Heart left ventricle (tissue), 16 donors: ENCODE measurements at regions not wholly inside any gene's neighbourhood (a gene's known extent, or its start where the extent isn't known, plus 50 kb on each side); places are given as distances from the start of the nearest gene placed in this dataset.

Source experiments
- ATAC-seq, 4 donors: fragments of 200-7000 bp; cut with Tn5 transposase; one replicate each; pipeline ENCODE4 v1.9.1; 2020 to 2022; ENCODE audit warnings: moderate library complexity in 4 of 4, mild to moderate bottlenecking in 3 of 4, moderate number of reproducible peaks in 1 of 4
- DNase-seq, 5 donors: peaks; one replicate each; pipeline ENCODE4 v3.0.0-alpha.2; 2020
- H3K27ac ChIP-seq, 12 donors: fragments of 200-600 bp; sonication (generic) in 4 of 12; one replicate each; pipeline versions ENCODE4 v1.5.0 to v1.8.0; 2016 to 2022; ENCODE audit warnings: mild to moderate bottlenecking in 2 of 12
- H3K27me3 ChIP-seq, 9 donors: fragments of 200-600 bp; sonication (generic) in 2 of 9; one replicate each; pipeline versions ENCODE4 v1.5.1 to v1.8.0; 2016 to 2022; ENCODE audit warnings: mild to moderate bottlenecking in 3 of 9
- H3K36me3 ChIP-seq, 9 donors: fragments of 200-600 bp; sonication (generic) in 2 of 9; one replicate each; pipeline versions ENCODE4 v1.5.0 to v1.8.0; 2018 to 2022; ENCODE audit warnings: mild to moderate bottlenecking in 2 of 9
- H3K4me1 ChIP-seq, 12 donors: fragments of 200-600 bp; sonication (generic) in 4 of 12; one replicate each; pipeline versions ENCODE4 v1.5.0 to v1.8.0; 2016 to 2022; ENCODE audit warnings: mild to moderate bottlenecking in 3 of 12
- H3K4me3 ChIP-seq, 12 donors: fragments of 200-600 bp; sonication (generic) in 4 of 12; one replicate each; pipeline versions ENCODE4 v1.5.0 to v1.8.0; 2017 to 2022; ENCODE audit warnings: mild to moderate bottlenecking in 9 of 12, moderate library complexity in 4 of 12
- H3K9me3 ChIP-seq, 12 donors: fragments of 200-600 bp; sonication (generic) in 4 of 12; one replicate each; pipeline versions ENCODE4 v1.5.0 to v1.8.0; 2016 to 2022; ENCODE audit warnings: mild to moderate bottlenecking in 1 of 12
- CTCF ChIP-seq, 12 donors: fragments of 200-600 bp; sonication (generic) in 4 of 12; IDR thresholded peaks; one replicate each; pipeline versions ENCODE4 v1.5.0 to v1.8.0; 2018 to 2022; ENCODE audit warnings: antibody characterized with exemption in 12 of 12, mild to moderate bottlenecking in 5 of 12
- POLR2A ChIP-seq, 2 donors: fragments of 450-650 bp; IDR thresholded peaks; one replicate each; pipeline ENCODE4 v1.6.1; 2017; ENCODE audit warnings: antibody characterized with exemption in 2 of 2, mild to moderate bottlenecking in 2 of 2, moderate library complexity in 2 of 2
- whole genome bisulfite sequencing, 4 donors: extraction: QIAGEN DNeasy Blood & Tissue Kit in 2 of 4; methylation state at CpG; one replicate each; pipeline versions ENCODE4 v1.1.5 to v1.1.7; 2013 to 2018; 5-methylcytosine and 5-hydroxymethylcytosine counted together
- intact Hi-C, 10 donors: fragments of 100-400 bp; cut with DNase I; formaldehyde crosslinking; loops; one replicate each; pipeline versions ENCODE4 v1.11.1 to v1.14.2; 2022
- donor health status: ischemic (EF 13 %, LVEDD 7.1; RV severe dilation, severe dysfunction).
- donor health status: healthy with polysubstance abuse.
- donor health status: DM: no; HTN: yes; CAD: no.
- donor health status: DM: no; HTN: no; CAD: no.
- donor health status: ischemic (EF 25% LVEDD 6.9; RV normal size, moderate dysfunction).
- donor health status: ischemic (EF 25% LVEDD 5.7; RV mildly dilated, moderate dysfunction).
- donor health status: healthy.
- donor health status: DM: yes; HTN: yes; CAD: no.
- donor health status: ischemic (EF 35%, LVEDD 5.7; RV mildly dilated, moderate dysfunction).
- donor health status: nonischemic (EF 11% LVEDD 7.7; RV severe dilation, severe dysfunction).
- donor health status: DM: yes; HTN: yes; CAD: no.
- donor health status: PGD.
- donor health status: ischemic (EF 29% LVEDD 5.4; RV normal size, mild dysfunction).
- donor health status: nonischemic (EF 23%, LVEDD 6.1; RV moderate dilation, normal function).

DNA sequence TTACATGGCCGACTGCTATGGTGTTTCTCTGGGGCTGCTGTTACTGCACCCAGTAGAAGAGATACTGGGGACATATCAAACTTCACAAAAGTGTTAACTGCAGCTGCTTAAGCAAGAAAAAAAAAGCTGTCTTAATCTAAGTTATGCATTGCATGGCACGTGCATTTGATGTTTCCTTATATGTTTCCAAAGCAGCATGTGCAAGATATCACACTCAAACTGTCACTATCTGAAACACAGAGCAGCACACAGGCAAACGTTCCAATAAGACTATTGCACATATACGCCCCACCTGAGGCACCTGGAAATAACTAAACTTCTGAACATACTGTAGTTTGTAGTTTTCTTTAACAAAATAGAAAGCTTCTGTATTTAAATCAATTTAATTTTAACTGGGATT, 671.4 kb upstream of the ADGRL2 start:
- intact Hi-C loops, result no loop called here
- no peak for ATAC-seq
- no peak overlapping the region for H3K4me3 ChIP-seq
- 19 to 31% (median 23%) methylated on average over 4 of the region's 4 CpGs for WGBS, 4 donors
- H3K9me3 ChIP-seq, result no peaks in the 10 kb centered on the region
- peaks cover 0 to 6% (median 0%) of the 10 kb centered on the region in 12 donors for H3K4me1 ChIP-seq
- H3K27ac ChIP-seq, result no peak overlapping the region
- DNase-seq, result no peak
- TF ChIP-seq CTCF (IDR thresholded peaks at IDR 0.05) (no peak), POLR2A (IDR thresholded peaks at IDR 0.05) (no peak)
- H3K27me3 ChIP-seq, result no peaks in the 10 kb centered on the region
- no peaks in the 10 kb centered on the region for H3K36me3 ChIP-seq

DNA sequence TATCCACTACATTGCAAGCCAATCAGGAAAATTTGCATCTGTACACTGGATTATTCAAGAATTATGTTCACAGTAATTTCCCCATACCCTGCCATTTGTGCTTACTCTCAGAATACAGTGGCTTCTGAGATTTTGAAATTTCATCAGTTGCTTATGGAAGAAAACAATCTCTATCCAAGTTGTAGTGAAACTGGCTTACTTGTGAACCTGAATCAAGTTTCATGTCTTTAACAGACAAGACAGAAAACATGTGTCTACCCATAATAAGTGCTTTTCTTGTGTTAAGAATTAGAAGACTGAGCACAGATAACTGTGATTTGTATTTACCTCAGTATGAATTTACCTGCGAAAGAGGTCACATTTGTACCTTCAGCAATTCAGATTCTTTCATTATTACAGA, 672.7 kb upstream of the ADGRL2 start:
- no peak overlapping the region for H3K4me3 ChIP-seq
- intact Hi-C loops, result no loop called here
- TF ChIP-seq CTCF (IDR thresholded peaks at IDR 0.05), result no peak
- TF ChIP-seq POLR2A (IDR thresholded peaks at IDR 0.05), result no peak
- ATAC-seq, result no peak
- no peak overlapping the region for H3K27ac ChIP-seq
- no peaks in the 10 kb centered on the region for H3K27me3 ChIP-seq
- no peaks in the 10 kb centered on the region for H3K9me3 ChIP-seq
- DNase-seq, result no peak
- H3K4me1 ChIP-seq, result peaks cover 0 to 6% (median 0%) of the 10 kb centered on the region in 12 donors
- no peaks in the 10 kb centered on the region for H3K36me3 ChIP-seq
- 94 to 99% (median 96%) methylated on average over 1 of the region's 1 CpG for WGBS, 4 donors

DNA sequence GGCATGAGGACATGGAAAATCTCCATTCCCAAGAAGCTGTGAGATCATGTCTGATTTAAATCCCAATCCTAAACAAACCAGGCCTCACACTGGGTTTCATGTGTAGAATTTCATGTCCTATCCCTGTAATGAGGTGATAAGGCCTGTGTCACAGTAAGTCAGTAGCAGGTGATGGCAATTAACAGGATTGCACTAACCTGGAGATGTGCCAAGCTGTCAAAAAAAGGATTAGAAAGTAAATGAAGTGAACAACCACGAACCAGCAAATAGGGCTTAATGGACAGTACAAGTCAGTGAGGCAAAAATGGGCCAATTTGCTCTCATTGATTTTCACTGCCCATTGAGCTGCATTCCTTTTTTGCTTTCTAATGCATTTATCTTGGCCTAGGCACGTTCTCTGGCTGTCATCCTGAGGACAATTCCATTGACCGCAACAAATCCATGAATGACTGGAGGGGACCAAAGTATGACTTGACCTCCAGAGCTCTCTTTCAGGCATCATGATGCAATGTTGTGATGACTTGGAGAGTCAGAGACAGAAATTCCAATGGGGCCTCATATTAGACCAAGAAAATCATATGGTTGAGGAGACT, 673.6 kb upstream of the ADGRL2 start:
- no peaks in the 10 kb centered on the region for H3K36me3 ChIP-seq
- ATAC-seq (no peak), DNase-seq (no peak)
- H3K4me3 ChIP-seq, result no peak overlapping the region
- H3K27ac ChIP-seq, result no peak overlapping the region
- no peaks in the 10 kb centered on the region for H3K9me3 ChIP-seq
- H3K4me1 ChIP-seq, result peaks cover 0 to 6% (median 0%) of the 10 kb centered on the region in 12 donors
- H3K27me3 ChIP-seq, result no peaks in the 10 kb centered on the region
- intact Hi-C loops, result no loop called here
- TF ChIP-seq CTCF (IDR thresholded peaks at IDR 0.05) (no peak), POLR2A (IDR thresholded peaks at IDR 0.05) (no peak)
- 49 to 67% (median 57%) methylated on average over 3 of the region's 3 CpGs for WGBS, 4 donors

GRCh38 chr1:81125672-81126071, 675.1 kb upstream of the ADGRL2 start:
- DNase-seq (no peak), ATAC-seq (no peak)
- H3K27ac ChIP-seq, result no peak overlapping the region
- H3K4me1 ChIP-seq, result peaks cover 0 to 6% (median 0%) of the 10 kb centered on the region in 12 donors
- 66 to 80% (median 71%) methylated on average over 4 of the region's 4 CpGs for WGBS, 4 donors
- no peaks in the 10 kb centered on the region for H3K36me3 ChIP-seq
- no peaks in the 10 kb centered on the region for H3K9me3 ChIP-seq
- H3K4me3 ChIP-seq, result no peak overlapping the region
- no peak for TF ChIP-seq POLR2A (IDR thresholded peaks at IDR 0.05)
- no peak for TF ChIP-seq CTCF (IDR thresholded peaks at IDR 0.05)
- intact Hi-C loops, result no loop called here
- no peaks in the 10 kb centered on the region for H3K27me3 ChIP-seq
